HL-60 (cell line): ENCODE measurements at regions not wholly inside any gene's neighbourhood (a gene's known extent, or its start where the extent isn't known, plus 50 kb on each side); places are given as distances from the start of the nearest gene placed in this dataset.

Source experiments
- DNase-seq, 2 experiments: peaks; one replicate each; pipeline ENCODE4 v3.0.0-alpha.2; 2010 to 2020; ENCODE audit warnings: low read depth in 1 of 2, low spot score in 1 of 2
- H3K27ac ChIP-seq: fragments of 250-450 bp; sonication (Bioruptor Pico); replicated peaks from 2 replicates; pipeline ENCODE4 v1.5.1; 2020; ENCODE audit warnings: mild to moderate bottlenecking, moderate library complexity
- H3K27me3 ChIP-seq: fragments of 250-450 bp; sonication (Bioruptor Pico); 2 replicates; pipeline ENCODE4 v1.5.1; 2021; ENCODE audit warnings: mild to moderate bottlenecking, moderate library complexity; ENCODE audit not compliant: insufficient read depth, poor library complexity, severe bottlenecking
- H3K4me3 ChIP-seq: replicated peaks from 2 replicates; pipeline ENCODE4 v1.5.1; 2011; ENCODE audit warnings: mild to moderate bottlenecking, control low read depth, low read length; ENCODE audit not compliant: insufficient read depth
- GABPA ChIP-seq: IDR thresholded peaks from 2 replicates; pipeline ENCODE4 v1.6.1; 2012; ENCODE audit warnings: low read depth
- POLR2AphosphoS5 ChIP-seq: IDR thresholded peaks from 2 replicates; pipeline ENCODE4 v1.6.1; 2012; ENCODE audit warnings: low read depth
- SPI1 ChIP-seq: IDR thresholded peaks from 2 replicates; pipeline ENCODE4 v1.6.1; 2012; ENCODE audit warnings: low read depth, mild to moderate bottlenecking, borderline replicate concordance
- TF ChIP-seq, protein P1 (sequence below): IDR thresholded peaks from 2 replicates; pipeline ENCODE4 v1.6.1; 2012; ENCODE audit warnings: low read depth; ENCODE audit not compliant: insufficient replicate concordance
- TF ChIP-seq, protein P2 (sequence below): IDR thresholded peaks from one replicate; pipeline ENCODE4 v1.5.1; 2011; ENCODE audit warnings: low read length, control low read depth, inconsistent platforms; ENCODE audit not compliant: insufficient read depth

DNA sequence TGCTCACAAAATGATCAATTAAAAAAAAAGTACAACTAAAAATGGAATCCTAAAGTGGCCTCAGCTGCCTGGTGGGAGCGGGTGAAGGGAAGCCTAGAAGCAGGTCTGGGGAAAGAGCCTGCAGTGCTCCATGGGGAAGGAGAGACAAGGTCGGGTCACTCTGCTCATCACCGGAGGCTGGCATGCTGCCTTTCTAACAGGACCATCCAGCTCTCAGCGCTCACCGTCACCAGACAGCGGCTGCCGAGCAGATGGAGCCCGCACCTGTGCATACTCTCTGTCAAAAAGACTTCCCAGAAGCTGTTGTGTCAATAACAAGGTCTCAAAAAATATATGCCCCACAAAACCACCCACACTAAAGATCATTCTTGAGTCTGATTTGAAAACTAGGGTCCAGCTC, 112.8 kb downstream of the BAMBI start:
- Histone ChIP-seq H3K4me3 (no peak overlapping the region), H3K27ac (no peak overlapping the region), H3K27me3 (no peaks in the 10 kb centered on the region)
- no peak for DNase-seq
- TF ChIP-seq SPI1 (no peak), GABPA (no peak), POLR2AphosphoS5 (no peak)
- TF ChIP-seq, protein P1, sequence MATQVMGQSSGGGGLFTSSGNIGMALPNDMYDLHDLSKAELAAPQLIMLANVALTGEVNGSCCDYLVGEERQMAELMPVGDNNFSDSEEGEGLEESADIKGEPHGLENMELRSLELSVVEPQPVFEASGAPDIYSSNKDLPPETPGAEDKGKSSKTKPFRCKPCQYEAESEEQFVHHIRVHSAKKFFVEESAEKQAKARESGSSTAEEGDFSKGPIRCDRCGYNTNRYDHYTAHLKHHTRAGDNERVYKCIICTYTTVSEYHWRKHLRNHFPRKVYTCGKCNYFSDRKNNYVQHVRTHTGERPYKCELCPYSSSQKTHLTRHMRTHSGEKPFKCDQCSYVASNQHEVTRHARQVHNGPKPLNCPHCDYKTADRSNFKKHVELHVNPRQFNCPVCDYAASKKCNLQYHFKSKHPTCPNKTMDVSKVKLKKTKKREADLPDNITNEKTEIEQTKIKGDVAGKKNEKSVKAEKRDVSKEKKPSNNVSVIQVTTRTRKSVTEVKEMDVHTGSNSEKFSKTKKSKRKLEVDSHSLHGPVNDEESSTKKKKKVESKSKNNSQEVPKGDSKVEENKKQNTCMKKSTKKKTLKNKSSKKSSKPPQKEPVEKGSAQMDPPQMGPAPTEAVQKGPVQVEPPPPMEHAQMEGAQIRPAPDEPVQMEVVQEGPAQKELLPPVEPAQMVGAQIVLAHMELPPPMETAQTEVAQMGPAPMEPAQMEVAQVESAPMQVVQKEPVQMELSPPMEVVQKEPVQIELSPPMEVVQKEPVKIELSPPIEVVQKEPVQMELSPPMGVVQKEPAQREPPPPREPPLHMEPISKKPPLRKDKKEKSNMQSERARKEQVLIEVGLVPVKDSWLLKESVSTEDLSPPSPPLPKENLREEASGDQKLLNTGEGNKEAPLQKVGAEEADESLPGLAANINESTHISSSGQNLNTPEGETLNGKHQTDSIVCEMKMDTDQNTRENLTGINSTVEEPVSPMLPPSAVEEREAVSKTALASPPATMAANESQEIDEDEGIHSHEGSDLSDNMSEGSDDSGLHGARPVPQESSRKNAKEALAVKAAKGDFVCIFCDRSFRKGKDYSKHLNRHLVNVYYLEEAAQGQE: no peak
- TF ChIP-seq, protein P2, sequence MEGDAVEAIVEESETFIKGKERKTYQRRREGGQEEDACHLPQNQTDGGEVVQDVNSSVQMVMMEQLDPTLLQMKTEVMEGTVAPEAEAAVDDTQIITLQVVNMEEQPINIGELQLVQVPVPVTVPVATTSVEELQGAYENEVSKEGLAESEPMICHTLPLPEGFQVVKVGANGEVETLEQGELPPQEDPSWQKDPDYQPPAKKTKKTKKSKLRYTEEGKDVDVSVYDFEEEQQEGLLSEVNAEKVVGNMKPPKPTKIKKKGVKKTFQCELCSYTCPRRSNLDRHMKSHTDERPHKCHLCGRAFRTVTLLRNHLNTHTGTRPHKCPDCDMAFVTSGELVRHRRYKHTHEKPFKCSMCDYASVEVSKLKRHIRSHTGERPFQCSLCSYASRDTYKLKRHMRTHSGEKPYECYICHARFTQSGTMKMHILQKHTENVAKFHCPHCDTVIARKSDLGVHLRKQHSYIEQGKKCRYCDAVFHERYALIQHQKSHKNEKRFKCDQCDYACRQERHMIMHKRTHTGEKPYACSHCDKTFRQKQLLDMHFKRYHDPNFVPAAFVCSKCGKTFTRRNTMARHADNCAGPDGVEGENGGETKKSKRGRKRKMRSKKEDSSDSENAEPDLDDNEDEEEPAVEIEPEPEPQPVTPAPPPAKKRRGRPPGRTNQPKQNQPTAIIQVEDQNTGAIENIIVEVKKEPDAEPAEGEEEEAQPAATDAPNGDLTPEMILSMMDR: no peak

GRCh38 chr10:28793482-28793881, 116.2 kb downstream of the BAMBI start:
- DNase-seq: no peak
- H3K27ac ChIP-seq: no peak overlapping the region
- TF ChIP-seq POLR2AphosphoS5: no peak
- TF ChIP-seq SPI1: no peak
- TF ChIP-seq, protein P1: no peak
- H3K4me3 ChIP-seq: no peak overlapping the region
- no peaks in the 10 kb centered on the region for H3K27me3 ChIP-seq

- H3K27me3 ChIP-seq: no peaks in the 10 kb centered on the region
- no peak for DNase-seq
- no peak overlapping the region for H3K27ac ChIP-seq
- no peak overlapping the region for H3K4me3 ChIP-seq
- TF ChIP-seq SPI1: no peak
- TF ChIP-seq, protein P2: no peak
- TF ChIP-seq, protein P1: no peak
- TF ChIP-seq GABPA: no peak
- no peak for TF ChIP-seq POLR2AphosphoS5
Measured at GRCh38 chr10:28794986-28795385, 117.7 kb downstream of the BAMBI start.
